ENCODE measurements at regions not wholly inside any gene's neighbourhood (a gene's known extent, or its start where the extent isn't known, plus 50 kb on each side); places are given as distances from the start of the nearest gene placed in this dataset.
"Not testable (repeated sequence)": the region's sequence is repeated elsewhere in the genome, so short reads cannot be mapped to it uniquely, and the experiment has no call there.

- no peak for DNase-seq (ENCODE audit: low spot score)
- Mint-ChIP-seq H3K4me3 (ENCODE audit: unreplicated experiment) (no peak overlapping the region), H3K27me3 (ENCODE audit: unreplicated experiment) (no peaks in the 10 kb centered on the region), H3K27ac (ENCODE audit: unreplicated experiment) (no peak overlapping the region), H3K4me1 (ENCODE audit: unreplicated experiment) (no peaks in the 10 kb centered on the region), H3K36me3 (ENCODE audit: low read depth, unreplicated experiment) (no peaks in the 10 kb centered on the region), H3K9me3 (ENCODE audit: unreplicated experiment) (no peaks in the 10 kb centered on the region)
- TF ChIP-seq CTCF (IDR thresholded peaks at IDR 0.05; ENCODE audit: unreplicated experiment) = no peak
Observed at GRCh38 chr4:179692222-179692621, 2250.0 kb upstream of the AGA start.

- DNase-seq (ENCODE audit: low spot score) = no peak
- H3K36me3 Mint-ChIP-seq (ENCODE audit: low read depth, unreplicated experiment) = no peaks in the 10 kb centered on the region
Observed at GRCh38 chr4:179695175-179695574, 2252.9 kb upstream of the AGA start.

GRCh38 chr4:179698321-179698720, 2256.1 kb upstream of the AGA start:
- Mint-ChIP-seq H3K27ac (ENCODE audit: unreplicated experiment) (no peak overlapping the region), H3K4me1 (ENCODE audit: unreplicated experiment) (no peaks in the 10 kb centered on the region), H3K36me3 (ENCODE audit: low read depth, unreplicated experiment) (no peaks in the 10 kb centered on the region), H3K27me3 (ENCODE audit: unreplicated experiment) (no peaks in the 10 kb centered on the region), H3K4me3 (ENCODE audit: unreplicated experiment) (no peak overlapping the region), H3K9me3 (ENCODE audit: unreplicated experiment) (no peaks in the 10 kb centered on the region)
- DNase-seq (ENCODE audit: low spot score) = no peak
- TF ChIP-seq CTCF (IDR thresholded peaks at IDR 0.05; ENCODE audit: unreplicated experiment) = no peak

More at GRCh38 chr4:179695175-179695574, 2252.9 kb upstream of the AGA start:
- TF ChIP-seq CTCF (IDR thresholded peaks at IDR 0.05; ENCODE audit: unreplicated experiment) = no peak
- H3K4me3 Mint-ChIP-seq (ENCODE audit: unreplicated experiment) = no peak overlapping the region
- no peak overlapping the region for H3K27ac Mint-ChIP-seq (ENCODE audit: unreplicated experiment)
- H3K9me3 Mint-ChIP-seq (ENCODE audit: unreplicated experiment) = no peaks in the 10 kb centered on the region
- no peaks in the 10 kb centered on the region for H3K27me3 Mint-ChIP-seq (ENCODE audit: unreplicated experiment)
- no peaks in the 10 kb centered on the region for H3K4me1 Mint-ChIP-seq (ENCODE audit: unreplicated experiment)

GRCh38 chr4:179709961-179710624, 2267.9 kb upstream of the AGA start:
- DNase-seq (ENCODE audit: low spot score) = no peak
- no peaks in the 10 kb centered on the region for H3K36me3 Mint-ChIP-seq (ENCODE audit: low read depth, unreplicated experiment)
- no peaks in the 10 kb centered on the region for H3K27me3 Mint-ChIP-seq (ENCODE audit: unreplicated experiment)
- H3K27ac Mint-ChIP-seq (ENCODE audit: unreplicated experiment) = no peak overlapping the region
- H3K4me3 Mint-ChIP-seq (ENCODE audit: unreplicated experiment) = no peak overlapping the region
- no peak for TF ChIP-seq CTCF (IDR thresholded peaks at IDR 0.05; ENCODE audit: unreplicated experiment)
- no peaks in the 10 kb centered on the region for H3K4me1 Mint-ChIP-seq (ENCODE audit: unreplicated experiment)
- H3K9me3 Mint-ChIP-seq (ENCODE audit: unreplicated experiment) = no peaks in the 10 kb centered on the region

- peaks cover 5% of the 10 kb centered on the region for H3K36me3 Mint-ChIP-seq (ENCODE audit: low read depth, unreplicated experiment)
- no peaks in the 10 kb centered on the region for H3K27me3 Mint-ChIP-seq (ENCODE audit: unreplicated experiment)
- H3K4me1 Mint-ChIP-seq (ENCODE audit: unreplicated experiment) = no peaks in the 10 kb centered on the region
- no peak overlapping the region for H3K27ac Mint-ChIP-seq (ENCODE audit: unreplicated experiment)
- TF ChIP-seq CTCF (IDR thresholded peaks at IDR 0.05; ENCODE audit: unreplicated experiment) = no peak
- H3K9me3 Mint-ChIP-seq (ENCODE audit: unreplicated experiment) = peaks cover 6% of the 10 kb centered on the region
- H3K4me3 Mint-ChIP-seq (ENCODE audit: unreplicated experiment) = no peak overlapping the region
- DNase-seq (ENCODE audit: low spot score) = no peak
Observed at GRCh38 chr4:179719766-179720450, 2277.7 kb upstream of the AGA start.

- H3K4me3 Mint-ChIP-seq (ENCODE audit: unreplicated experiment); H3K27me3 Mint-ChIP-seq (ENCODE audit: unreplicated experiment); H3K27ac Mint-ChIP-seq (ENCODE audit: unreplicated experiment); H3K9me3 Mint-ChIP-seq (ENCODE audit: unreplicated experiment); H3K4me1 Mint-ChIP-seq (ENCODE audit: unreplicated experiment); H3K36me3 Mint-ChIP-seq (ENCODE audit: low read depth, unreplicated experiment); DNase-seq (ENCODE audit: low spot score): not testable (repeated sequence)
Observed at GRCh38 chr4:179726491-179726890, 2284.3 kb upstream of the AGA start.

All from endothelial cell (in vitro differentiated cells).